Ovary (tissue), 1 donor: ENCODE measurements at regions not wholly inside any gene's neighbourhood (a gene's known extent, or its start where the extent isn't known, plus 50 kb on each side); places are given as distances from the start of the nearest gene placed in this dataset.

Source experiments
- EP300 ChIP-seq: sonication (generic); formaldehyde crosslinking; IDR thresholded peaks from one replicate; pipeline ENCODE4 v1.6.1; 2017; ENCODE audit warnings: antibody characterized with exemption
- POLR2A ChIP-seq: fragments of 450-650 bp; IDR thresholded peaks from one replicate; pipeline ENCODE4 v1.6.1; 2017; ENCODE audit warnings: antibody characterized with exemption, mild to moderate bottlenecking, moderate library complexity

- TF ChIP-seq EP300 (no peak), POLR2A (no peak)
These were observed 378.1 kb upstream of the MAN1A1 start for GRCh38 chr6:119727504-119728219.
